ENCODE measurements at regions not wholly inside any gene's neighbourhood (a gene's known extent, or its start where the extent isn't known, plus 50 kb on each side); places are given as distances from the start of the nearest gene placed in this dataset.

GRCh38 chr15:99878835-99879234 is 145.6 kb upstream of the LYSMD4 start:
- Histone ChIP-seq H2AFZ (ENCODE audit: low read depth, low read length) (no peak overlapping the region), H3K9me1 (ENCODE audit: control insufficient read depth, insufficient read depth, low read length) (no peaks in the 10 kb centered on the region), H3K36me3 (ENCODE audit: control insufficient read depth, insufficient read depth, low read length) (no peaks in the 10 kb centered on the region), H4K20me1 (replicated peaks; ENCODE audit: control insufficient read depth, insufficient read depth, low read length) (no peaks in the 10 kb centered on the region), H3K4me1 (replicated peaks in 1 of 2; ENCODE audit: control insufficient read depth in 2 of 2, insufficient read depth in 2 of 2, low read length in 2 of 2) (no peaks in the 10 kb centered on the region), H3K9ac (ENCODE audit: insufficient read depth in 1 of 2, low read depth in 2 of 2, low read length in 2 of 2) (no peak overlapping the region), H3K4me3 (no peak overlapping the region), H3K27me3 (ENCODE audit: control insufficient read depth in 2 of 2, insufficient read depth in 2 of 2, low read length in 2 of 2) (no peaks in the 10 kb centered on the region), H3K79me2 (ENCODE audit: control insufficient read depth, insufficient read depth, low read length) (no peaks in the 10 kb centered on the region), H3K4me2 (ENCODE audit: insufficient read depth, low read length) (no peak overlapping the region), H3K27ac (ENCODE audit: extremely low read depth, low read depth, low read length) (no peak overlapping the region), H3K9me3 (replicated peaks; ENCODE audit: control insufficient read depth, insufficient read depth, low read depth, low read length) (no peaks in the 10 kb centered on the region)
- BruUV-seq (replicated peaks), result no TSS peak
- WGBS (ENCODE audit: insufficient coverage, low coverage, missing lambda C conversion rate), result 0% methylated on average over 3 of the region's 3 CpGs
- CTCF ChIA-PET (ENCODE audit: low intra/inter-chr PET ratio), result no interaction called here
- in situ Hi-C loops (cut with MboI), result no loop called here
- intact Hi-C loops (cut with micrococcal nuclease), result no loop called here
- DNase-seq (ENCODE audit: extremely low read depth in 1 of 4, low spot score in 3 of 4) (no peak), ATAC-seq (no peak), FAIRE-seq (no peak)
- TF ChIP-seq ZNF76 (CRISPR knock-in tag; IDR thresholded peaks at IDR 0.05; ENCODE audit: borderline replicate concordance) (no peak), POLR3A (IDR thresholded peaks at IDR 0.05; ENCODE audit: borderline replicate concordance, extremely low read depth, insufficient read depth, insufficient read length) (no peak), GTF2E2 (tag; IDR thresholded peaks at IDR 0.05) (no peak), ARID1B (IDR thresholded peaks at IDR 0.05) (no peak), PPARD (CRISPR knock-in tag; IDR thresholded peaks at IDR 0.05) (no peak), KAT7 (CRISPR knock-in tag; IDR thresholded peaks at IDR 0.05; ENCODE audit: borderline replicate concordance) (no peak), EZH2 (IDR thresholded peaks at IDR 0.05; ENCODE audit: borderline replicate concordance, low read depth, low read length) (no peak), ZNF197 (CRISPR knock-in tag; IDR thresholded peaks at IDR 0.05; ENCODE audit: low read depth) (no peak), BRD9 (IDR thresholded peaks at IDR 0.05; ENCODE audit: low read depth, partially characterized antibody) (no peak), HMGN3 (IDR thresholded peaks at IDR 0.05; ENCODE audit: borderline replicate concordance, extremely low read depth, insufficient read length, low read depth, low read length) (no peak), PRPF4 (IDR thresholded peaks at IDR 0.05; ENCODE audit: insufficient read depth, low read depth, low read length, poor library complexity, severe bottlenecking) (no peak), ZNF232 (CRISPR knock-in tag; IDR thresholded peaks at IDR 0.05) (no peak)
- POLR2A ChIA-PET, result no interaction called here
